GM21367 (cell line): ENCODE measurements at regions not wholly inside any gene's neighbourhood (a gene's known extent, or its start where the extent isn't known, plus 50 kb on each side); places are given as distances from the start of the nearest gene placed in this dataset.
"Not testable (repeated sequence)": the region's sequence is repeated elsewhere in the genome, so short reads cannot be mapped to it uniquely, and the experiment has no call there.

Source experiments
- ATAC-seq: cut with Tn5 transposase; IDR thresholded peaks from one replicate; pipeline ENCODE4 v1.9.1; 2021; ENCODE audit not compliant: unreplicated experiment

DNA sequence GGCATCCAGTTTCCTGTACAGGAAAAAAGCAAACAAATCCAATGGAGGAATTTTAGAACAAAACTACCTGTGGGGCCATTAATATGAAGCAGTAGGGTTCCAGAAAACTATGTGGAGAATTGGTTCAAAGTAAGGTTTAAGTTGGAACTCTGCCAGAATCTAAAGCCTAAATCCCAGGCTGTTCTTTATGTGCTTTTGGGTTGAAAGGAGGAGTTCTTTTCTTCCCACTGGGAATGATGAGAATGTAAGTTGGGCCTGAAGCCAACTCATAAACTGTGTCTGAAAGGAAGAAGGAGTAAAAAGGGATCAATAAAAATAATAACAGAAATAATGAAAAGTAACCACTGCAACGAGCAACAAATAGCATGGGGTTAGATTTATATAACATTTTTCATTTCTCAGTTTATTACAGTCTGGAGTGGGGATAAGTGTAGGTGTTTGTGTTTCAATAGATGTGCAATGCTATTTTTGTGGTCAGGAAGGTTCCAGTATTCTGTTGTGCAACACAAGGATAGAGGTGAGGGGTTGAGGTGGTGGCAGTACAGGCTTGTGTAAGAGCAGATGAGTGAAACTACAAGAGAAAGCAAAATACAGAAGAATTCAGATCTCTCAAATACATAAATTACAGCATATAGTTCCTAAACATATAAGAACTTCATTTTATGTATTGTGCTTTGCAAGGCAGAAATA lies 373.6 kb downstream of the EMP1 start:
- no peak for ATAC-seq

- no peak for ATAC-seq
These were observed 369.8 kb downstream of the EMP1 start for GRCh38 chr12:13566292-13566691.

DNA sequence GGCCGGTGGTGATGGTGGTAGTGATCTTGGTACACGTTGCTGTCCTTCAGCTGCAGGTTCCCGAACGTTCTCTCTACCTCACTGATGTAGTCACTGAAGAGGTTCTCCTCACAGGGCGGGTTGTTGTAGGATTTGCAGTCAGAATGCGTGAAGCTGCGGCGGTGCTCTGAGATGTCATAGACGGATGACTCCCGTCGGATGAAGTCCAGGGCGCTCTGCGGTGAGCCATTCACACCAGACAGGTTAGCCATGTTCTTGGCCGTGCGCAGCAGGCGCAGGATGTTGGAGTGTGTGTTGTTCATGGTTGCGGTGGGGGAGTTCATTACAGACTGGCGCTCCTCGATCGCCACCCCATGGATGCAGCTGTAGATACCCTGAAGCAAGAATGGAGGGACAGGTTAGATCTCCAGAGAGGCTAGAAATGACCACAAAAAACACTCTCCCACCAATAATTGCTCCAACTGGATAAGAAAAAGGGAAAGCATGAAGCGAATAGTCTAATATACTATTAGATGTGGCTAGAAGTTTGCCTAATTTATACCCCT lies 367.8 kb downstream of the EMP1 start:
- ATAC-seq = no peak

- no peak for ATAC-seq
These were observed 367.2 kb downstream of the EMP1 start for GRCh38 chr12:13563743-13564125.

GRCh38 chr12:13562915-13563742 lies 366.6 kb downstream of the EMP1 start:
- no peak for ATAC-seq

- no peak for ATAC-seq
These were observed 365.4 kb downstream of the EMP1 start for GRCh38 chr12:13561923-13562322.

- ATAC-seq = no peak
These were observed 362.9 kb downstream of the EMP1 start for GRCh38 chr12:13559318-13559978.

DNA sequence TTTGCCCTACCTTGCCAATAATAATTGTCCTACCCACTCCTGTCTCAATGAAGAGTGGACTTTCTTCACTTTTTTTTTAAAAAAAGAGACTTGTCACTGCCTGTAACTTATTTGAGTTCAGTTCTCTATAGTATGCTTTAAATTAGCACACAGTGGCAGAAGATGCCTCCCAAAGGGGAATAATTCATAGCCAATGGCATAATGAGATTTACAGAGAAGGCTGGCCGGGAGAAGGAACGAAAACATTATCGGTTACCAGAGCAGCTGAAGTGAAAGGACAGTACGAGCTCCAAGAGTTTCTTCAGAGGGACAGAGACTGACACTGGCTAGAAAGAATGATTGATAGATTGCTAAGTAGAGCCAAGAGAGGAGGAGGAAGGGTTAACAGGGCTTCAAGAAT lies 356.3 kb downstream of the EMP1 start:
- ATAC-seq = no peak

- no peak for ATAC-seq
These were observed 350.8 kb downstream of the EMP1 start for GRCh38 chr12:13547283-13547682.

DNA sequence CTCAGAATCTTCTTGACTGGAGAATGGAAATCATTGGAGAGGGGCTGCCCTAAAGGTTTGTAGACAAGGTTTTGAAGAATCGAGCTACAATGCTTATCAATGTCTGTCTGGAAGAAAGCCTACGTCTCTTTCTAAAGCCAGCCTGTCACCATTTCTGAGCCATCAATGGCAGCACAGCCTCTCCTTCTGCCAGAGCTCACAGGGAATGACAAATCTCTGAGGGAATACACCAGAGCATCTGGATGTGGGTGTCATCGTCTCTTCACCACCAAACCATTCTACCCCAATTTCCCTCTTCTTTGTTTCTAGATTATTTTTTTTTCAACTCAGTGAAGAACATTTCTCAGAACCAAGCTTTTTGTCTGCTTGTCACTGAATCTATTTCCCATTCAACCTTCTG lies 349.7 kb downstream of the EMP1 start:
- no peak for ATAC-seq

GRCh38 chr12:13539051-13539450 lies 342.5 kb downstream of the EMP1 start:
- no peak for ATAC-seq

GRCh38 chr12:13538136-13538535 lies 341.6 kb downstream of the EMP1 start:
- no peak for ATAC-seq

DNA sequence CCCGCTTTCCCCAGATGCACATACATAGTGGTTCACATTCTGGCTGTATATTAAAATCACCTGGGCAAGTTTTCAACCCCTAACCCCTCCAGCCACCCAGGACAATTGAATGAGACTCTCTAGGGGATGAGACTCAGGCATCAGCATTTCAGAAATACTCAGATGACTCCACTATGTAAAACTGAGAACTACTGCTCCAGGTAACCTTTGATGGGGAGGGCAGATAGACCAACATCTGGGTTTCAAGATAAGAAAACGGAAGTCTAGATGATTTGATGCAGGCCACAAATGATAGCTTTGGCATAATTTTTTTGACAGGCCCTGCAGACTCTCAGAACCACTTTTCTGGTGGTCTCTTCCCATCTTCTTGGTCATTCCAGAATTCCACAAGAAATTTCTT lies 341.1 kb downstream of the EMP1 start:
- ATAC-seq = peak; percentile 42

DNA sequence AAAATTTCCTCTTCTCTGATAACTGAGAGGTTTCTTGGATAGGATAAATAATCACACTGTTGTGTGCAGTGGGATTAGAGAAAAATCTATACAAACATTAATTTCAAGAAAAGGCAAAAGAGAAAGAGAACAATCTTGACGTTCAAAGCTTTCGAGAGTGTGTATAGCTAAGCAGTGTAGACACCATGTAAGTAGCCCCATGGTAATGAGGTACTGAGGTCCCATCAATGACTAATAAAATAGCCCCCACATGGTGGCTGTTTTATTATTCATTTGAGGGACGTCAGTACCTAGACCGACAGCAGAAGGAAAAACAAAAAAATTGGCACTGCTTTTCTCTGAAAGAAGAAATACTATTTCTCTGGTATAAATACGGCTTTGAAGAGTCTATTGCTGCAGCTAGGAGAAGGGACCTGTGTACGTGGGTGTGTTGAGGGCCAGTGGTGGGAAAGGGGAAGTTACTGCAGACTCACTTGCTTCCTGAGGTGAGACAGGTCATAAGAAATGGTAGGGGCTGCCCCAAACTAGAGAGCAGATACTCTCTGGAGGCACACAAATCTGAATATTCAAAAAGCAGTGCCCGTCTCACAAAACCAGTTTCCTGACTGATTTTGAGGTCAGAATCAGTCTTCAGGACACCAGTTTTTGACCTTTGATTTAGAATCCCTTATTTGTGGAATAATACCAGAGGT lies 339.8 kb downstream of the EMP1 start:
- ATAC-seq = peak; percentile 98

GRCh38 chr12:13534645-13535398 lies 338.3 kb downstream of the EMP1 start:
- no peak for ATAC-seq

GRCh38 chr12:13534242-13534641 lies 337.7 kb downstream of the EMP1 start:
- ATAC-seq = no peak

DNA sequence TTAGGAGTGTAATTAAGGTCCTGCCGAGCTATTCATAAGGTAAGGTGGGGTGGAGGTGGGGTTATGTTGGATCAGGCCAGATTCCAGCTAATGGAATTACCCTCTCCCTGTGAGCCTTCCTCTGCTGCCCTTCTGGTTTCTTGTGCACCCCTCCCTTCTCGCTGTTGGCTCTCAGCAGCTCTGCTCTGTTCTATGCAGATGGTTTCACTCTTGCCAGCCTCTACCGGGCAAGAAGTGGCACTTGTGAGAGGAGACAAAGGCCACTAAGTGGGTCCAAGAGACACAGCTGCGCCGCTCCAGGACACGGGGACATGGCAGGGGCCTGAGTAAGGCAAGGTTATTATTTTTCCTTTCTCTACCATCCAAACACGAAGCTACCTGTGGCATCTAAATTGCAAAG lies 334.4 kb downstream of the EMP1 start:
- no peak for ATAC-seq

GRCh38 chr12:13526185-13526921 lies 329.8 kb downstream of the EMP1 start:
- not testable (repeated sequence) for ATAC-seq

DNA sequence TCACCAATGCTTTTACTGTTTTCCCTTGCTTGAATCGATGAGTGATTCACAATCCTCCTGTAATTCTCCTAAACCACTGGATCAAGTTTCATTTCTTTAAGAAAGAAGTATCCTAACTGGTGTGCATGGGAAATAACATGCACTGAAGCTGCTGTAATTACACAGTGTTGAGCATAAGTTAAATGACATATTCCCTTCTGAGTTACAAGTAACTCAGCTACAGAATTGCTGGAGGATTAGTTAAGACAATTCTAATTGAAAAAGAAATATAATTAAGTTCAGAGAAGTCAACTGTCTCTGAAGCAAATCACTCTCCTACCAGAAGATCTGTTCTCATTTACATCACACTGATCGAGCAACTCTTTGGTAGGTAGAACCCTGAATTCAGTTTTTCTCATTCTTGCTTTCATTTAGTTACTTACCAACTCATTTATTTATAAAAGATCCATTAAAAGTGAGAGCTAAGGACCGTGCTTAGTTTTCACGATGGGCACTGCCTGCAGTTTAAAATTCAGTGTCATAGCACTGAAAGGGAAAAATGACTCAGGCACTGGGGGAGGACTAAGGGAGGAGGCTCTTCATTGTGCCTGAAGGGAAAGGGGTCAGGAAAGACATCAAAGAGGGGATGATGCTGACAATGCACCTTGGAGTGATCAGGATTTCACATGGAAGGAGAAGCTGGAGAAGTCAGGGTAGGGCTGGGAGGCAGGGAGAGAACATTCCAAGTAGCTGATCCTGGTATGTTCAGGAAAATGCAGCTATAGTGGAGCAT lies 327.2 kb downstream of the EMP1 start:
- no peak for ATAC-seq
